ENCODE measurements at regions not wholly inside any gene's neighbourhood (a gene's known extent, or its start where the extent isn't known, plus 50 kb on each side); places are given as distances from the start of the nearest gene placed in this dataset.

- WGBS, 2 donors: 75 to 93% methylated on average over 3 of the region's 3 CpGs
- Histone ChIP-seq H3K4me3 (no peak overlapping the region), H3K4me1 (ENCODE audit: control insufficient read depth in 5 of 5, insufficient read depth in 5 of 5, low read length in 5 of 5) (peaks cover 0 to 4% (median 0%) of the 10 kb centered on the region in 5 donors), H3K9ac (ENCODE audit: insufficient read depth in 1 of 2, low read length in 2 of 2) (no peak overlapping the region), H3K9me3 (ENCODE audit: control insufficient read depth in 4 of 4, insufficient read depth in 3 of 4, low read length in 3 of 4) (peaks cover 0 to 2% (median under 1%) of the 10 kb centered on the region in 4 donors), H3K27me3 (ENCODE audit: control insufficient read depth in 3 of 3, insufficient read depth in 3 of 3, low read length in 2 of 3) (no peaks in the 10 kb centered on the region), H3K36me3 (ENCODE audit: control insufficient read depth in 4 of 4, insufficient read depth in 4 of 4, low read length in 4 of 4) (no peaks in the 10 kb centered on the region), H3K27ac (ENCODE audit: low read depth in 1 of 2, low read length in 1 of 2) (no peak overlapping the region)
- TF ChIP-seq CTCF (IDR thresholded peaks at IDR 0.05; ENCODE audit: control extremely low read depth, extremely low read depth): no peak
- ATAC-seq (ENCODE audit: insufficient read depth, low FRiP score): no peak
- no peak for DNase-seq
These were observed 371.9 kb downstream of the CD83 start for GRCh38 chr6:14489445-14489844.

GRCh38 chr6:14498748-14499147, 381.2 kb downstream of the CD83 start:
- TF ChIP-seq CTCF (IDR thresholded peaks at IDR 0.05; ENCODE audit: control extremely low read depth, extremely low read depth): no peak
- Histone ChIP-seq H3K36me3 (ENCODE audit: control insufficient read depth in 4 of 4, insufficient read depth in 4 of 4, low read length in 4 of 4) (no peaks in the 10 kb centered on the region), H3K27ac (ENCODE audit: low read depth in 1 of 2, low read length in 1 of 2) (no peak overlapping the region), H3K9ac (ENCODE audit: insufficient read depth in 1 of 2, low read length in 2 of 2) (no peak overlapping the region), H3K4me3 (no peak overlapping the region), H3K9me3 (ENCODE audit: control insufficient read depth in 4 of 4, insufficient read depth in 3 of 4, low read length in 3 of 4) (no peaks in the 10 kb centered on the region), H3K4me1 (ENCODE audit: control insufficient read depth in 5 of 5, insufficient read depth in 5 of 5, low read length in 5 of 5) (no peaks in the 10 kb centered on the region), H3K27me3 (ENCODE audit: control insufficient read depth in 3 of 3, insufficient read depth in 3 of 3, low read length in 2 of 3) (no peaks in the 10 kb centered on the region)
- ATAC-seq (ENCODE audit: insufficient read depth, low FRiP score) (no peak), DNase-seq (no peak)
- 53 to 74% methylated on average over 1 of the region's 1 CpG for WGBS, 2 donors

- H3K9ac ChIP-seq (ENCODE audit: insufficient read depth in 1 of 2, low read length in 2 of 2): no peak overlapping the region
- H3K4me1 ChIP-seq (ENCODE audit: control insufficient read depth in 5 of 5, insufficient read depth in 5 of 5, low read length in 5 of 5): no peaks in the 10 kb centered on the region
- ATAC-seq (ENCODE audit: insufficient read depth, low FRiP score): no peak
- no peak overlapping the region for H3K4me3 ChIP-seq
- no peaks in the 10 kb centered on the region for H3K27me3 ChIP-seq (ENCODE audit: control insufficient read depth in 3 of 3, insufficient read depth in 3 of 3, low read length in 2 of 3)
- no peak overlapping the region for H3K27ac ChIP-seq (ENCODE audit: low read depth in 1 of 2, low read length in 1 of 2)
- H3K9me3 ChIP-seq (ENCODE audit: control insufficient read depth in 4 of 4, insufficient read depth in 3 of 4, low read length in 3 of 4): no peaks in the 10 kb centered on the region
- 94 to 98% methylated on average over 4 of the region's 4 CpGs for WGBS, 2 donors
- H3K36me3 ChIP-seq (ENCODE audit: control insufficient read depth in 4 of 4, insufficient read depth in 4 of 4, low read length in 4 of 4): no peaks in the 10 kb centered on the region
- no peak for DNase-seq
- TF ChIP-seq CTCF (IDR thresholded peaks at IDR 0.05; ENCODE audit: control extremely low read depth, extremely low read depth): no peak
These were observed 381.7 kb downstream of the CD83 start for GRCh38 chr6:14499309-14499708.

GRCh38 chr6:14499841-14500240, 382.3 kb downstream of the CD83 start:
- no peak overlapping the region for H3K9ac ChIP-seq (ENCODE audit: insufficient read depth in 1 of 2, low read length in 2 of 2)
- no peaks in the 10 kb centered on the region for H3K4me1 ChIP-seq (ENCODE audit: control insufficient read depth in 5 of 5, insufficient read depth in 5 of 5, low read length in 5 of 5)
- DNase-seq (peak in 2 of 3 donors; percentile 25 to 62), ATAC-seq (ENCODE audit: insufficient read depth, low FRiP score) (no peak)
- no peak overlapping the region for H3K27ac ChIP-seq (ENCODE audit: low read depth in 1 of 2, low read length in 1 of 2)
- no peaks in the 10 kb centered on the region for H3K9me3 ChIP-seq (ENCODE audit: control insufficient read depth in 4 of 4, insufficient read depth in 3 of 4, low read length in 3 of 4)
- no peaks in the 10 kb centered on the region for H3K27me3 ChIP-seq (ENCODE audit: control insufficient read depth in 3 of 3, insufficient read depth in 3 of 3, low read length in 2 of 3)
- no peak overlapping the region for H3K4me3 ChIP-seq
- no peak for TF ChIP-seq CTCF (IDR thresholded peaks at IDR 0.05; ENCODE audit: control extremely low read depth, extremely low read depth)
- 61 to 66% methylated on average over 10 of the region's 10 CpGs for WGBS, 2 donors
- no peaks in the 10 kb centered on the region for H3K36me3 ChIP-seq (ENCODE audit: control insufficient read depth in 4 of 4, insufficient read depth in 4 of 4, low read length in 4 of 4)
